ENCODE measurements at regions not wholly inside any gene's neighbourhood (a gene's known extent, or its start where the extent isn't known, plus 50 kb on each side); places are given as distances from the start of the nearest gene placed in this dataset.
"Not testable (repeated sequence)": the region's sequence is repeated elsewhere in the genome, so short reads cannot be mapped to it uniquely, and the experiment has no call there.

- DNase-seq: no peak
- Histone ChIP-seq H3K4me3 (no peak overlapping the region), H3K27me3 (no peaks in the 10 kb centered on the region), H3K4me1 (peaks cover 0 to 37% (median 20%) of the 10 kb centered on the region in 9 donors), H3K9me3 (no peaks in the 10 kb centered on the region), H3K27ac (no peak overlapping the region), H3K36me3 (peaks cover 0 to 8% (median 0%) of the 10 kb centered on the region in 9 donors)
- TF ChIP-seq CTCF (IDR thresholded peaks at IDR 0.05): no peak
- intact Hi-C loops (cut with DNase I): no loop called here
- 64 to 79% methylated on average over 1 of the region's 1 CpG for WGBS, 2 donors
- ATAC-seq: peak in 2 of 8 donors; percentile 33 to 39
Measured at GRCh38 chr6:56786256-56786655, 143.6 kb upstream of the DST start.

- H3K27me3 ChIP-seq; H3K36me3 ChIP-seq; H3K4me3 ChIP-seq; DNase-seq; H3K9me3 ChIP-seq; intact Hi-C loops (cut with DNase I); H3K27ac ChIP-seq; ATAC-seq: not testable (repeated sequence)
- peaks cover 0 to 30% (median 16%) of the 10 kb centered on the region in 9 donors for H3K4me1 ChIP-seq
- 93 to 94% methylated on average over 19 of the region's 19 CpGs for WGBS, 2 donors
Measured at GRCh38 chr6:56785536-56785935, 142.8 kb upstream of the DST start.

GRCh38 chr6:56780109-56780508 is 137.4 kb upstream of the DST start:
- H3K4me3 ChIP-seq; H3K9me3 ChIP-seq; intact Hi-C loops (cut with DNase I); H3K36me3 ChIP-seq; DNase-seq; H3K27ac ChIP-seq; H3K27me3 ChIP-seq; ATAC-seq: not testable (repeated sequence)
- WGBS, 2 donors: 93 to 95% methylated on average over 2 of the region's 2 CpGs
- H3K4me1 ChIP-seq: peaks cover 0 to 29% (median 18%) of the 10 kb centered on the region in 9 donors

- H3K36me3 ChIP-seq; H3K4me3 ChIP-seq; DNase-seq; H3K27ac ChIP-seq; intact Hi-C loops (cut with DNase I); ATAC-seq; H3K27me3 ChIP-seq; H3K9me3 ChIP-seq: not testable (repeated sequence)
- 88 to 94% methylated on average over 1 of the region's 2 CpGs for WGBS, 2 donors
- H3K4me1 ChIP-seq: peaks cover 0 to 33% (median 23%) of the 10 kb centered on the region in 9 donors
Measured at GRCh38 chr6:56778503-56778902, 135.8 kb upstream of the DST start.

- no peak for ATAC-seq
- no peak overlapping the region for H3K4me3 ChIP-seq
- peaks cover 0 to 61% (median 42%) of the 10 kb centered on the region in 9 donors for H3K4me1 ChIP-seq
- peak overlapping the region in 3 of 10 donors; percentile 17 to 61 (median 19) for H3K27ac ChIP-seq
- intact Hi-C loops (cut with DNase I): no loop called here
- WGBS, 2 donors: 59 to 60% methylated on average over 4 of the region's 4 CpGs
- no peak for DNase-seq
- no peaks in the 10 kb centered on the region for H3K27me3 ChIP-seq
- TF ChIP-seq CTCF (IDR thresholded peaks at IDR 0.05): no peak
- no peaks in the 10 kb centered on the region for H3K36me3 ChIP-seq
- H3K9me3 ChIP-seq: peaks cover 0 to 7% (median 0%) of the 10 kb centered on the region in 11 donors
Measured at GRCh38 chr6:56775498-56776166, 132.9 kb upstream of the DST start.

GRCh38 chr6:56772737-56773184 is 130.1 kb upstream of the DST start:
- DNase-seq (peak in 1 of 2 donors; percentile 37), ATAC-seq (peak in 7 of 8 donors; percentile 59 to 76 (median 72))
- H3K27ac ChIP-seq: peak overlapping the region in 7 of 10 donors; percentile 37 to 75 (median 63)
- TF ChIP-seq CTCF (IDR thresholded peaks at IDR 0.05): no peak
- H3K9me3 ChIP-seq: no peaks in the 10 kb centered on the region
- intact Hi-C loops (cut with DNase I): no loop called here
- H3K4me1 ChIP-seq: peaks cover 0 to 89% (median 62%) of the 10 kb centered on the region in 9 donors
- no peak overlapping the region for H3K4me3 ChIP-seq
- H3K27me3 ChIP-seq: no peaks in the 10 kb centered on the region
- H3K36me3 ChIP-seq: no peaks in the 10 kb centered on the region
- WGBS, 2 donors: 51% methylated on average over 1 of the region's 1 CpG

All from heart right ventricle (tissue), 16 donors.